GM23338 (cell line): ENCODE measurements at regions not wholly inside any gene's neighbourhood (a gene's known extent, or its start where the extent isn't known, plus 50 kb on each side); places are given as distances from the start of the nearest gene placed in this dataset.

Experiments used
- CREB1 ChIP-seq: fragments of 250-450 bp; sonication (Bioruptor Pico); IDR thresholded peaks from 2 replicates; pipeline ENCODE4 v1.5.0; 2020; ENCODE audit warnings: low read depth, mild to moderate bottlenecking, moderate library complexity
- EZH2 ChIP-seq: fragments of 200-600 bp; sonication (generic); IDR thresholded peaks from one replicate; pipeline ENCODE4 v1.8.0; 2017; ENCODE audit warnings: antibody characterized with exemption, mild to moderate bottlenecking, low read depth; ENCODE audit not compliant: unreplicated experiment
- EZH2phosphoT487 ChIP-seq: fragments of 200-600 bp; sonication (generic); IDR thresholded peaks from one replicate; pipeline ENCODE4 v1.8.1; 2018; ENCODE audit warnings: antibody characterized with exemption; ENCODE audit not compliant: unreplicated experiment
- JUNB ChIP-seq: IDR thresholded peaks from one replicate; pipeline ENCODE4 v1.6.1; 2016; ENCODE audit warnings: antibody characterized with exemption; ENCODE audit not compliant: unreplicated experiment
- POLR2AphosphoS5 ChIP-seq: IDR thresholded peaks from 2 replicates; pipeline ENCODE4 v1.6.1; 2016; ENCODE audit warnings: antibody characterized with exemption, low read depth
- TF ChIP-seq, protein P1 (sequence below): IDR thresholded peaks from 2 replicates; pipeline ENCODE4 v1.6.1; 2016; ENCODE audit warnings: antibody characterized with exemption
- TF ChIP-seq, protein P2 (sequence below), 2 experiments: fragments of 200-600 bp in 1 of 2; sonication (generic) in 1 of 2; conservative IDR thresholded peaks; 2 replicates each; pipeline versions ENCODE4 v1.5.1 to v1.6.1; 2016 to 2017; ENCODE audit warnings: antibody characterized with exemption in 2 of 2, low read depth in 2 of 2, mild to moderate bottlenecking in 2 of 2, moderate library complexity in 1 of 2
- TF ChIP-seq, protein P3 (sequence below): IDR thresholded peaks from one replicate; pipeline ENCODE4 v1.6.1; 2018; ENCODE audit warnings: antibody characterized with exemption; ENCODE audit not compliant: unreplicated experiment

DNA sequence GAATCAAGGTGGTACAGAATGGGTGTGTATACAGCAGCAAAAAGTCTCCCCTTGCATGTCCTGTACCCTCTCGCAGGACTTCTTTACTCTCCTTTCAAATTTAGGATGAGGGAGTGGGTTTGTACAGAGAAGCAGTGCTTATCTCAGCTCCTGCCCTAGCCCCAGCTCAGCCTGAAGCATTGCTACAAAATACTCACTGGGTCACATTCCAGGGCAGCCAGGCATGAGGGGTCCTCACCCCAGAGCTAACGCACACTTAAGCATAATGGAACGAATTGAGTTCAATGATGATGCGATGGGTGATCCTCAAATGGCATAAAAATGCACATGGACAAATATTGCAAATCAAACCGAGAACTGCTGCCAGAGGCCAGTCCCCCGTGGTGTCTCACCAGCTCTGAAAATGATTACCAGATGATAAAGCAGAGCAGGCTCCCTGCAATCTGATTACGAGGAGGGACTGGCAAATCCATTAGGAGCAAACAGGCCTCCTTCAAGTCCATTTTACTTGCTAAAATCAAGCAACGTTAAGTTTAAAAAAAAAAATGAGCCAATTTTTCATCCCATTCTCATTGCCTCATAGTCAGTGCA, 231.6 kb upstream of the TAS2R1 start:
- TF ChIP-seq, protein P1, sequence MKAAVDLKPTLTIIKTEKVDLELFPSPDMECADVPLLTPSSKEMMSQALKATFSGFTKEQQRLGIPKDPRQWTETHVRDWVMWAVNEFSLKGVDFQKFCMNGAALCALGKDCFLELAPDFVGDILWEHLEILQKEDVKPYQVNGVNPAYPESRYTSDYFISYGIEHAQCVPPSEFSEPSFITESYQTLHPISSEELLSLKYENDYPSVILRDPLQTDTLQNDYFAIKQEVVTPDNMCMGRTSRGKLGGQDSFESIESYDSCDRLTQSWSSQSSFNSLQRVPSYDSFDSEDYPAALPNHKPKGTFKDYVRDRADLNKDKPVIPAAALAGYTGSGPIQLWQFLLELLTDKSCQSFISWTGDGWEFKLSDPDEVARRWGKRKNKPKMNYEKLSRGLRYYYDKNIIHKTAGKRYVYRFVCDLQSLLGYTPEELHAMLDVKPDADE: no peak
- TF ChIP-seq, protein P2, sequence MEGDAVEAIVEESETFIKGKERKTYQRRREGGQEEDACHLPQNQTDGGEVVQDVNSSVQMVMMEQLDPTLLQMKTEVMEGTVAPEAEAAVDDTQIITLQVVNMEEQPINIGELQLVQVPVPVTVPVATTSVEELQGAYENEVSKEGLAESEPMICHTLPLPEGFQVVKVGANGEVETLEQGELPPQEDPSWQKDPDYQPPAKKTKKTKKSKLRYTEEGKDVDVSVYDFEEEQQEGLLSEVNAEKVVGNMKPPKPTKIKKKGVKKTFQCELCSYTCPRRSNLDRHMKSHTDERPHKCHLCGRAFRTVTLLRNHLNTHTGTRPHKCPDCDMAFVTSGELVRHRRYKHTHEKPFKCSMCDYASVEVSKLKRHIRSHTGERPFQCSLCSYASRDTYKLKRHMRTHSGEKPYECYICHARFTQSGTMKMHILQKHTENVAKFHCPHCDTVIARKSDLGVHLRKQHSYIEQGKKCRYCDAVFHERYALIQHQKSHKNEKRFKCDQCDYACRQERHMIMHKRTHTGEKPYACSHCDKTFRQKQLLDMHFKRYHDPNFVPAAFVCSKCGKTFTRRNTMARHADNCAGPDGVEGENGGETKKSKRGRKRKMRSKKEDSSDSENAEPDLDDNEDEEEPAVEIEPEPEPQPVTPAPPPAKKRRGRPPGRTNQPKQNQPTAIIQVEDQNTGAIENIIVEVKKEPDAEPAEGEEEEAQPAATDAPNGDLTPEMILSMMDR (conservative IDR thresholded peaks at IDR 0.05; ENCODE audit: low read depth in 2 of 2): no peak
- no peak for TF ChIP-seq POLR2AphosphoS5
- TF ChIP-seq EZH2: no peak
- no peak for TF ChIP-seq EZH2phosphoT487
- TF ChIP-seq JUNB: no peak
- TF ChIP-seq, protein P3, sequence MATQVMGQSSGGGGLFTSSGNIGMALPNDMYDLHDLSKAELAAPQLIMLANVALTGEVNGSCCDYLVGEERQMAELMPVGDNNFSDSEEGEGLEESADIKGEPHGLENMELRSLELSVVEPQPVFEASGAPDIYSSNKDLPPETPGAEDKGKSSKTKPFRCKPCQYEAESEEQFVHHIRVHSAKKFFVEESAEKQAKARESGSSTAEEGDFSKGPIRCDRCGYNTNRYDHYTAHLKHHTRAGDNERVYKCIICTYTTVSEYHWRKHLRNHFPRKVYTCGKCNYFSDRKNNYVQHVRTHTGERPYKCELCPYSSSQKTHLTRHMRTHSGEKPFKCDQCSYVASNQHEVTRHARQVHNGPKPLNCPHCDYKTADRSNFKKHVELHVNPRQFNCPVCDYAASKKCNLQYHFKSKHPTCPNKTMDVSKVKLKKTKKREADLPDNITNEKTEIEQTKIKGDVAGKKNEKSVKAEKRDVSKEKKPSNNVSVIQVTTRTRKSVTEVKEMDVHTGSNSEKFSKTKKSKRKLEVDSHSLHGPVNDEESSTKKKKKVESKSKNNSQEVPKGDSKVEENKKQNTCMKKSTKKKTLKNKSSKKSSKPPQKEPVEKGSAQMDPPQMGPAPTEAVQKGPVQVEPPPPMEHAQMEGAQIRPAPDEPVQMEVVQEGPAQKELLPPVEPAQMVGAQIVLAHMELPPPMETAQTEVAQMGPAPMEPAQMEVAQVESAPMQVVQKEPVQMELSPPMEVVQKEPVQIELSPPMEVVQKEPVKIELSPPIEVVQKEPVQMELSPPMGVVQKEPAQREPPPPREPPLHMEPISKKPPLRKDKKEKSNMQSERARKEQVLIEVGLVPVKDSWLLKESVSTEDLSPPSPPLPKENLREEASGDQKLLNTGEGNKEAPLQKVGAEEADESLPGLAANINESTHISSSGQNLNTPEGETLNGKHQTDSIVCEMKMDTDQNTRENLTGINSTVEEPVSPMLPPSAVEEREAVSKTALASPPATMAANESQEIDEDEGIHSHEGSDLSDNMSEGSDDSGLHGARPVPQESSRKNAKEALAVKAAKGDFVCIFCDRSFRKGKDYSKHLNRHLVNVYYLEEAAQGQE: no peak
- TF ChIP-seq CREB1: no peak
